Bronchial epithelial cell (primary cell): ENCODE measurements at regions not wholly inside any gene's neighbourhood (a gene's known extent, or its start where the extent isn't known, plus 50 kb on each side); places are given as distances from the start of the nearest gene placed in this dataset.

Experiments used
- DNase-seq: peaks from one replicate; pipeline ENCODE4 v3.0.0-alpha.2; 2010; ENCODE audit warnings: low read depth
- FAIRE-seq: peaks from 2 replicates; lab custom pipeline; 2011; peaks lifted over from hg19 to GRCh38; lab: Jason Lieb, UNC
- H3K27me3 ChIP-seq: 2 replicates; pipeline ENCODE4 v1.5.1; 2011; ENCODE audit warnings: low read length; ENCODE audit not compliant: control insufficient read depth, insufficient read depth
- H3K36me3 ChIP-seq: 2 replicates; pipeline ENCODE4 v1.5.1; 2011; ENCODE audit warnings: low read length; ENCODE audit not compliant: control insufficient read depth, insufficient read depth
- H3K4me3 ChIP-seq: 2 replicates; pipeline ENCODE4 v1.5.1; 2011; ENCODE audit warnings: mild to moderate bottlenecking, low read depth, low read length, control low read depth
- TF ChIP-seq, protein P1 (sequence below): IDR thresholded peaks from 2 replicates; pipeline ENCODE4 v1.5.1; 2011; ENCODE audit warnings: mild to moderate bottlenecking, moderate library complexity, low read length, control low read depth, inconsistent platforms; ENCODE audit not compliant: insufficient read depth, severe bottlenecking

DNA sequence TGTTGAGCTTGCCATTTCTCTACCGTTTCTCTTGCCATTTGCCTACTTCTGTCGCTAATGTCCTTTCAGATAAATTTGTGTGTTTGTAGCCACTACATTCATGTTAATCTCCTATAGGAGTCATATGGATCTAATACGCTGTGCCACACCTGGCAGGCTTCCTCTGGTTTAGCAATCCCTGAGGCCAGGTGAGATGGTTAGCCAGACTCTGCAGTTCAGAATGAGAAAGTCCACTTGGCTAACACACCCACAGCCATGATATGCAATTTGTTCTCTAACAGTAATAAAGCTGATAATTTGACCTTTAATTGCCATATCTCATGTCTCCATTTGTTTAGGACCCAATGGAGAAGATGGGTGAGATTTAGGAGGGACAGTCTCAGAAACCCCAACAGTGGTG, 1261.6 kb upstream of the TMEM132C start:
- H3K36me3 ChIP-seq, result no peaks in the 10 kb centered on the region
- FAIRE-seq (no peak), DNase-seq (no peak)
- H3K4me3 ChIP-seq, result no peak overlapping the region
- H3K27me3 ChIP-seq, result no peaks in the 10 kb centered on the region
- TF ChIP-seq, protein P1, sequence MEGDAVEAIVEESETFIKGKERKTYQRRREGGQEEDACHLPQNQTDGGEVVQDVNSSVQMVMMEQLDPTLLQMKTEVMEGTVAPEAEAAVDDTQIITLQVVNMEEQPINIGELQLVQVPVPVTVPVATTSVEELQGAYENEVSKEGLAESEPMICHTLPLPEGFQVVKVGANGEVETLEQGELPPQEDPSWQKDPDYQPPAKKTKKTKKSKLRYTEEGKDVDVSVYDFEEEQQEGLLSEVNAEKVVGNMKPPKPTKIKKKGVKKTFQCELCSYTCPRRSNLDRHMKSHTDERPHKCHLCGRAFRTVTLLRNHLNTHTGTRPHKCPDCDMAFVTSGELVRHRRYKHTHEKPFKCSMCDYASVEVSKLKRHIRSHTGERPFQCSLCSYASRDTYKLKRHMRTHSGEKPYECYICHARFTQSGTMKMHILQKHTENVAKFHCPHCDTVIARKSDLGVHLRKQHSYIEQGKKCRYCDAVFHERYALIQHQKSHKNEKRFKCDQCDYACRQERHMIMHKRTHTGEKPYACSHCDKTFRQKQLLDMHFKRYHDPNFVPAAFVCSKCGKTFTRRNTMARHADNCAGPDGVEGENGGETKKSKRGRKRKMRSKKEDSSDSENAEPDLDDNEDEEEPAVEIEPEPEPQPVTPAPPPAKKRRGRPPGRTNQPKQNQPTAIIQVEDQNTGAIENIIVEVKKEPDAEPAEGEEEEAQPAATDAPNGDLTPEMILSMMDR, result no peak

GRCh38 chr12:127006972-127007371, 1260.0 kb upstream of the TMEM132C start:
- TF ChIP-seq, protein P1, result no peak
- H3K4me3 ChIP-seq, result no peak overlapping the region
- FAIRE-seq, result no peak
- H3K27me3 ChIP-seq, result no peaks in the 10 kb centered on the region
- DNase-seq, result no peak
- H3K36me3 ChIP-seq, result no peaks in the 10 kb centered on the region

DNA sequence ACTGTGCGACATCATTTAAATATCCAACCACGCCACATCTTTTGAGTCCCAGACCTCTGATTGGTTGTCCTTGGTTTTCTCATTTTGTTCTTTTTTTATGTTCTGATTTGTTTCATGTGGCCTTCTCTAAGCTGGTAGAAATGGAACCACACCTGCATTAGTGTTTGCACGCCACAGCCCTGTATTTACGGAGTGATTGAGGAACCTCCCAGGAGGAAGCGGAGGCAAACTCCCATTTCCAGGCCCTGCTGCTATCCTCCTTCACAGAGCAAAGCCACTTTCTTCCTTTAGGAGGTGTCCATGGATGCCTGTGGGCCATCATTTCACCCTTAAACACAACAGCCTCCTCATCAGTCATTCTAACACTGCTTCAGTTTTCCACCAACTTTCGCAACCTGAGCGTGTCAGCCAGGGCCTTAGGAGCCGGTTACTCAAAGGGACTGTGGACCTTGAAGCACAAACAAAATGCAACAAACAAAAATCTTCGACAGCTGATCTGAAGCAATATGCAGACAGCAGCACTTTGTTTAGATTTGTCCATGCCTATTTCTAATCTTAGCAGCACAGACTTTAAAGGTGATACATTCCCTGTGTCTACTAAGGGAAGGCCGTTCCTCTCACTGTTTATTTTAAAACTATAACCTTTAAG, 1258.1 kb upstream of the TMEM132C start:
- TF ChIP-seq, protein P1, result no peak
- H3K36me3 ChIP-seq, result no peaks in the 10 kb centered on the region
- no peaks in the 10 kb centered on the region for H3K27me3 ChIP-seq
- no peak for DNase-seq
- FAIRE-seq, result no peak
- no peak overlapping the region for H3K4me3 ChIP-seq

DNA sequence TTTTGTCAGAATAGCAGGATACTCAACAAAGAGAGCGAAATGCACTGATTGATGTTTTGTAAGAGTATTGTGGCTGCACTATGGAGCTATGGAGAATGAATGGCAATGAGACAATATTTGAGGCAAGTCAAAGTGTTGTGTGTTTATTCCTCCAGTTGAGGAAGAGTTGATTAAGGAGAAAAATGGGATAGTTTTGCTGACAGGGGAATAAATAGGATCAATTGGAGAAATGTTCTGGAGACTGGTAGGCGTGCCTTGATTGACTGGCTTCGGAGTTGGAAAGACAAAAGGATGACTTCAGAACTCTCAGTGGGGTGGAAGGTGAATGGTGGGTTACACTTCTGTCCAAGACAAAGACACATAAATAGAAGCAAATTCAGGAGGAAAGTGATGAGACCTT, 1254.9 kb upstream of the TMEM132C start:
- no peak for FAIRE-seq
- no peak overlapping the region for H3K4me3 ChIP-seq
- H3K27me3 ChIP-seq, result no peaks in the 10 kb centered on the region
- TF ChIP-seq, protein P1, result no peak
- no peak for DNase-seq
- no peaks in the 10 kb centered on the region for H3K36me3 ChIP-seq

DNA sequence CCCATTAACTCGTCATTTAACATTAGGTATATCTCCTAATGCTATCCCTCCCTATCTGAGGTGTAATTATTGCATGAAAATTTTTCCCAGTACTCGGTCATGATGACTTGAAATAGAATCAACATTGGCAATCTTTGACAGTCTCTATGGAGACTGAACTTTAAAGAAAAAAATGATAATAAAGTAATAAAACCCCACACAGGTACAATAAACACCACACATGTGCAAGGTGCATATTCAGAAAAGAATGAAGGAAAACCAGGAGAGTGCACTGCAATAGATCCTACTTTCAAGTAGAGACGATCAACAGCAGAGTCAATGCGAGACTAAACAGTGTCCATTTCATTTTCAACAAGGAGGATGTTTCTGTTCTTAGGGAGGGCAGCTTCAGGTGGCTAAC, 1253.8 kb upstream of the TMEM132C start:
- DNase-seq (no peak), FAIRE-seq (no peak)
- Histone ChIP-seq H3K27me3 (no peaks in the 10 kb centered on the region), H3K36me3 (no peaks in the 10 kb centered on the region), H3K4me3 (no peak overlapping the region)
- TF ChIP-seq, protein P1, result no peak

GRCh38 chr12:127014079-127014478, 1252.9 kb upstream of the TMEM132C start:
- H3K4me3 ChIP-seq, result no peak overlapping the region
- DNase-seq (no peak), FAIRE-seq (no peak)
- TF ChIP-seq, protein P1, result no peak
- no peaks in the 10 kb centered on the region for H3K27me3 ChIP-seq
- no peaks in the 10 kb centered on the region for H3K36me3 ChIP-seq
